ENCODE measurements at regions not wholly inside any gene's neighbourhood (a gene's known extent, or its start where the extent isn't known, plus 50 kb on each side); places are given as distances from the start of the nearest gene placed in this dataset.

- H3K27me3 ChIP-seq (replicated peaks; ENCODE audit: insufficient read depth, low read length): no peaks in the 10 kb centered on the region
- H3K9me2 ChIP-seq (replicated peaks; ENCODE audit: insufficient read depth, low read length): no peaks in the 10 kb centered on the region
- no peak overlapping the region for H3K4me3 ChIP-seq (ENCODE audit: low read length)
- TF ChIP-seq EZH2phosphoT487 (IDR thresholded peaks at IDR 0.05; ENCODE audit: low read length) (no peak), EZH2 (optimal IDR thresholded peaks at IDR 0.05; ENCODE audit: low read depth, low read length) (no peak)
- TF ChIP-seq, protein P1, sequence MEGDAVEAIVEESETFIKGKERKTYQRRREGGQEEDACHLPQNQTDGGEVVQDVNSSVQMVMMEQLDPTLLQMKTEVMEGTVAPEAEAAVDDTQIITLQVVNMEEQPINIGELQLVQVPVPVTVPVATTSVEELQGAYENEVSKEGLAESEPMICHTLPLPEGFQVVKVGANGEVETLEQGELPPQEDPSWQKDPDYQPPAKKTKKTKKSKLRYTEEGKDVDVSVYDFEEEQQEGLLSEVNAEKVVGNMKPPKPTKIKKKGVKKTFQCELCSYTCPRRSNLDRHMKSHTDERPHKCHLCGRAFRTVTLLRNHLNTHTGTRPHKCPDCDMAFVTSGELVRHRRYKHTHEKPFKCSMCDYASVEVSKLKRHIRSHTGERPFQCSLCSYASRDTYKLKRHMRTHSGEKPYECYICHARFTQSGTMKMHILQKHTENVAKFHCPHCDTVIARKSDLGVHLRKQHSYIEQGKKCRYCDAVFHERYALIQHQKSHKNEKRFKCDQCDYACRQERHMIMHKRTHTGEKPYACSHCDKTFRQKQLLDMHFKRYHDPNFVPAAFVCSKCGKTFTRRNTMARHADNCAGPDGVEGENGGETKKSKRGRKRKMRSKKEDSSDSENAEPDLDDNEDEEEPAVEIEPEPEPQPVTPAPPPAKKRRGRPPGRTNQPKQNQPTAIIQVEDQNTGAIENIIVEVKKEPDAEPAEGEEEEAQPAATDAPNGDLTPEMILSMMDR (IDR thresholded peaks at IDR 0.05; ENCODE audit: low read length): no peak
- no peak overlapping the region for H3K27ac ChIP-seq (ENCODE audit: low read length)
- no peaks in the 10 kb centered on the region for H3K4me1 ChIP-seq (ENCODE audit: low read length)
- no peak overlapping the region for H3K4me2 ChIP-seq (ENCODE audit: low read depth, low read length)
- no peaks in the 10 kb centered on the region for H3K36me3 ChIP-seq (replicated peaks; ENCODE audit: insufficient read depth, low read length)
- no peak for DNase-seq
- H3K79me2 ChIP-seq (ENCODE audit: low read length): no peaks in the 10 kb centered on the region
- H3F3A ChIP-seq (ENCODE audit: insufficient read depth, low read length): no peaks in the 10 kb centered on the region
- no peak overlapping the region for H3K9ac ChIP-seq (ENCODE audit: low read length)
- no peaks in the 10 kb centered on the region for H4K20me1 ChIP-seq (ENCODE audit: insufficient read depth, low read length)
- H3K9me3 ChIP-seq (replicated peaks; ENCODE audit: insufficient read depth, low read length): no peaks in the 10 kb centered on the region
- H2AFZ ChIP-seq (ENCODE audit: low read length): no peak overlapping the region
Observed at GRCh38 chr6:144543006-144543871, 258.1 kb downstream of the UTRN start.

DNA sequence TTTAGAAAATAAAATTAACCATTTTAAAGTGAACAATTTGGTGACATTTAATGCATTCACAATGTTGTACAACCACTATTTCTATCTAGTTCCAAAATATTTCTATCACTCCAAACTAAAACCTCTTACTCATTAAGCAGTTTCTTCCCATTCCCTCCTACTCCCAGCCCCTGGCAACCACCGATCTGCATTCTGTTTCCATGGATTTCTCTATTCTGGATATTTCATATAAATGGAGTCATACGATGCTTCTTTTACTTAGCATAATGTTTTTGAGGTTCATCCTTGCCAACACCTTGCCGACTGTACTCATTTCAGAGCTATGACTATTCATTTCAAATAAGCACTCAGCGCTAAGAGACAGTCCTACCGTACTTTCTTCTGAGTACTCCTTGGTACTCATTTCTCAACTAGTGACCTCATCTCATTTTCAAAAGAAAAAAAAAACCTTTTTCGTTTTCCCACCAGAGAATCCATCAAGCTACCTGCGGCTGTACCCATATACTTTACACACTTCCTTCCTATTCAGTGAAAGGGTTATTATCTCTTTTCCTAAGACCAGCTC, 259.2 kb downstream of the UTRN start:
- TF ChIP-seq EZH2phosphoT487 (IDR thresholded peaks at IDR 0.05; ENCODE audit: low read length): no peak
- TF ChIP-seq, protein P1 (IDR thresholded peaks at IDR 0.05; ENCODE audit: low read length): no peak
- TF ChIP-seq EZH2 (optimal IDR thresholded peaks at IDR 0.05; ENCODE audit: low read depth, low read length): no peak
- DNase-seq: no peak

DNA sequence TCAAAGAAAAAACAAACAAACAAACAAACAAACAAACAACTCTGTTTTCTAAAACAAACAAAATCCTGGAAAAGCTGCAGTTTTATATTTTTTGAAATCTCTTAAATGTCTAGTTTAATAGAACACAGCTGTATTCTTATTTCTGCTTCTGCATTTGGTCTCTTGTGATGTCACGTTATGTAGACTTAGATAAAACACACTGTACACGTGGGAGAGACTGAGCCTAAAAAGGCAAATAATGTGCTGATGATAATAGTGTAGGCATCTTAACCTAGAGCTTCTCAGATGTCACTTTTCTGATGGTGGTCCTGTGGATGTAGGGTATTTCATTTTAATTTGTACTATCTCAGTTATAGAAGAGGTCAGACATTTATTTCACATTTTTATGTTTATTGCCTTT, 261.7 kb downstream of the UTRN start:
- Histone ChIP-seq H3K9me3 (replicated peaks; ENCODE audit: insufficient read depth, low read length) (no peaks in the 10 kb centered on the region), H3K9ac (ENCODE audit: low read length) (no peak overlapping the region), H3K36me3 (replicated peaks; ENCODE audit: insufficient read depth, low read length) (no peaks in the 10 kb centered on the region), H3K4me3 (ENCODE audit: low read length) (no peak overlapping the region), H3K27me3 (replicated peaks; ENCODE audit: insufficient read depth, low read length) (no peaks in the 10 kb centered on the region), H3K4me1 (ENCODE audit: low read length) (no peaks in the 10 kb centered on the region), H3F3A (ENCODE audit: insufficient read depth, low read length) (no peaks in the 10 kb centered on the region), H3K27ac (ENCODE audit: low read length) (no peak overlapping the region), H3K4me2 (ENCODE audit: low read depth, low read length) (no peak overlapping the region), H3K79me2 (ENCODE audit: low read length) (no peaks in the 10 kb centered on the region), H4K20me1 (ENCODE audit: insufficient read depth, low read length) (no peaks in the 10 kb centered on the region), H2AFZ (ENCODE audit: low read length) (no peak overlapping the region), H3K9me2 (replicated peaks; ENCODE audit: insufficient read depth, low read length) (no peaks in the 10 kb centered on the region)
- no peak for TF ChIP-seq EZH2 (optimal IDR thresholded peaks at IDR 0.05; ENCODE audit: low read depth, low read length)
- TF ChIP-seq, protein P1 (IDR thresholded peaks at IDR 0.05; ENCODE audit: low read length): no peak
- TF ChIP-seq EZH2phosphoT487 (IDR thresholded peaks at IDR 0.05; ENCODE audit: low read length): no peak
- no peak for DNase-seq

More for the DNA sequence above, 259.2 kb downstream of the UTRN start:
- Histone ChIP-seq H3K9me3 (replicated peaks; ENCODE audit: insufficient read depth, low read length) (no peaks in the 10 kb centered on the region), H3K27ac (ENCODE audit: low read length) (no peak overlapping the region), H3K9me2 (replicated peaks; ENCODE audit: insufficient read depth, low read length) (no peaks in the 10 kb centered on the region), H3F3A (ENCODE audit: insufficient read depth, low read length) (no peaks in the 10 kb centered on the region), H3K4me1 (ENCODE audit: low read length) (no peaks in the 10 kb centered on the region), H3K4me3 (ENCODE audit: low read length) (no peak overlapping the region), H3K9ac (ENCODE audit: low read length) (no peak overlapping the region), H3K36me3 (replicated peaks; ENCODE audit: insufficient read depth, low read length) (no peaks in the 10 kb centered on the region), H2AFZ (ENCODE audit: low read length) (no peak overlapping the region), H3K79me2 (ENCODE audit: low read length) (no peaks in the 10 kb centered on the region), H3K27me3 (replicated peaks; ENCODE audit: insufficient read depth, low read length) (no peaks in the 10 kb centered on the region), H3K4me2 (ENCODE audit: low read depth, low read length) (no peak overlapping the region), H4K20me1 (ENCODE audit: insufficient read depth, low read length) (no peaks in the 10 kb centered on the region)
